Fibroblast of skin of right quadriceps (primary cell): ENCODE measurements at regions not wholly inside any gene's neighbourhood (a gene's known extent, or its start where the extent isn't known, plus 50 kb on each side); places are given as distances from the start of the nearest gene placed in this dataset.
A peak's percentile ranks its signal among the peaks of the same experiment; 100 is the strongest.
"Not testable (repeated sequence)": the region's sequence is repeated elsewhere in the genome, so short reads cannot be mapped to it uniquely, and the experiment has no call there.

Source experiments
- DNase-seq: peaks from one replicate; pipeline ENCODE4 v3.0.0-alpha.2; 2013

- DNase-seq, result no peak
These were observed 242.8 kb upstream of the RGS17 start for GRCh38 chr6:153373869-153374268.

DNA sequence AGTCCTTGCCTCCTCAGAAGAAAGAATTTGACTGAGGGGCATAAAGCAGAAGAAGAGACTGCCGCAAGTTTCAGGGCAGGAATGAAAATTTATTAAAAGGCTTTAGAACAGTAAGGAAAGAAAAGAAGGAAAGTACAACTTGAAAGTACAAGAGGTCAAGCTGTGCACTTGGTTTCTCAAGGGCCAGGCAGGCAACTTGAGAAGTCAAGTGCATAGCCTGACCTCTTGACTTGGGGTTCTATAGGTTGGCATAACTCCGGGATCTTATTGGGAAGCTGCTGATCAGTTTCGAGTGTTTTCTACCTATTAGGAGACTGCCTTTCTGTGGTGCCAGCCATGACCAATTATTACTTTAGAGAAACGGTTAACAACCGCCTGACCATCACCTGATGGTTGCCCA, 237.0 kb upstream of the RGS17 start:
- DNase-seq, result no peak

GRCh38 chr6:153367021-153367420, 235.9 kb upstream of the RGS17 start:
- DNase-seq, result no peak

GRCh38 chr6:153357391-153357790, 226.3 kb upstream of the RGS17 start:
- no peak for DNase-seq

DNA sequence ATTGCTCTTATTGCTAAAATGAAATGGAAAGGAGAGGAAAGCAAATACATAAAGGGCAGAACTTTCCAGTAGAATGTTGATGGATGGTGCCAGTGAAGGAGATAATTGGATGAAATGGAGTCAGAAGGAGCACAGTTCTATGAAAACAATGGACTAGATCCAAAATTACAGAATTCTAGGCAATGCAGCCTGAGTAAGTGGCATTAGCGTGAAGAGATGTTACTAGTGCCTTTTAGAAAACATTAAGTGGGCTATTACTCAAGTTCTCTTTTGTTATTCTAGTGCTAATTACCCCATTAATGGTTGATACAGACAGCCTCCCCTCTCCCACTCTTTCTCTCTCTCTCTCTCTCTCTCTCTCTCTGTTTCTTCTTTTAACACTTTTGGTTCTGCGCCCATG, 209.5 kb upstream of the RGS17 start:
- no peak for DNase-seq

DNA sequence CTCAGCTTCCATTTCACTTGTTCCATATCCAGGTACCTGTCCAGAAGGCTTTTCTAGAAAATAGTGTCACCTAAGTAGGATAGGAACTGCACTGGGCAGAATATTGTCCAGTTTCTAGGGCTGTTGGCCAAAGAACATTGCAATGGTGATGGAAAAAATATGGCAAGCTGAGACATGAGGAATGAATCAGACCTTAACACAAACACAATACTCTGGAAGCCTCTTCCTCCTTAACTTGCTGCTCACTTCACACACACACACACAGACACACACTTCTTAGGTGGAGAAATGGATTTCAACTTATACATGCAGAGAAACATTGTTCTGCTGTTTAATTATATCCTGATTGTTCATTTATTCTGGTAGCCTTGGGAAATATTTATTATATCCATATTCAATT, 203.0 kb upstream of the RGS17 start:
- DNase-seq, result no peak

DNA sequence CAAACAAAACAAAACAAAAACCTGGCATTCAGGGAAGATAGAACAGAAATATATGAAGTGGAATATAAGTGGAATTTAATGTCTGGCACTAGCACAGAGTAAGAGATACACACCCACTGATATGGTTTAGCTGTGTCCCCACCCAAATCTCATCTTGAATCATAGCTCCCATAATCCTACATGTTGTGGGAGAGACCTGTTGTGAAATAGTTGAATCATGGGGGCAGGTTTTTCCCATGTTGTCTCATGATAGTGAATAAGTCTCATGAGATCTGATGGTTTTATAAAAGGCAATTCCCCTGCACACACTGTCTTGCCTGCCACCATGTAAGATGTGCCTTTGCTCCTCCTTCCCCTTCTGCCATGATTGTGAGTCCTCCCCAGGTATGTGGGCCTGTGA, 200.1 kb upstream of the RGS17 start:
- not testable (repeated sequence) for DNase-seq

GRCh38 chr6:153328194-153328593, 197.1 kb upstream of the RGS17 start:
- DNase-seq, result no peak

- DNase-seq, result no peak
These were observed 194.6 kb upstream of the RGS17 start for GRCh38 chr6:153325661-153326060.

DNA sequence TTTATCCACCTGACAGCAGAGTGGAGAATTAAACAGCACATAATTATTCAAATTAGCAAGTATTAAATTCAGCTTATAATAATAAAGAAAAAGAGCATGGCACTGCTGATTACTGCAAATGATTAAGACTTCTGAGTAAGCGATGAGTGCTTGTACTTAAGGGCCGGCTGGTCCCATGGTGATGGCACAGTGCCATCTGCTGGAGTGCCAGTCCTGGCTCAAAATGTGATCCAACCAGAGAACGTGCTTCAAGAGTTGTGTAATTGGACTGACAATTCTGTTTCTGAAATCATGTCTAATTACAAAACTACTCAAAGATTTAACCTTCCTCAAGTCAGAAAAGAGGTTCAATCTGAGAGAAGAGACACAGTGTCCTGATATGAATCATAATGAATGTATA, 181.6 kb upstream of the RGS17 start:
- peak; percentile 45 for DNase-seq

GRCh38 chr6:153309651-153310050, 178.6 kb upstream of the RGS17 start:
- no peak for DNase-seq

DNA sequence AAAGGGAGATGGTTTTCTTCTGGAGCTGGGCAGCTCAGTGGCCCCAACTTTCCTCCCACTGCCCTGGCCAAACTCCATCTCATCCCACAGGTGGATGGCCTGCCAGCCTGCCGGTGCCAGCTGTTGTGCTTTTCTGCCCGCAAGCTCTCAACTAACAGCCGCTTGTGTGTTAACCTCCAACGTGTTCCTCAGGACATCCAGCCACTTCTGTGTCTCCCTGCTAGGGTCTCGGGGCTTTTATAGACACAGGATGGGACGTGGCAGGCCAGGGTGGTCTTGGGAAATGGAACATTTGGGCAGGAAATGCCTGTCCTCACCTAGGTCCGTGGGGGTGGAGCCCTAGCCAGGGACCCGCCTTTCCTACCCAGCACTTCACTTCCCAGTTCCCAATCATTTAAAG, 171.1 kb upstream of the RGS17 start:
- DNase-seq, result no peak

- no peak for DNase-seq
These were observed 170.5 kb upstream of the RGS17 start for GRCh38 chr6:153301602-153302001.

DNA sequence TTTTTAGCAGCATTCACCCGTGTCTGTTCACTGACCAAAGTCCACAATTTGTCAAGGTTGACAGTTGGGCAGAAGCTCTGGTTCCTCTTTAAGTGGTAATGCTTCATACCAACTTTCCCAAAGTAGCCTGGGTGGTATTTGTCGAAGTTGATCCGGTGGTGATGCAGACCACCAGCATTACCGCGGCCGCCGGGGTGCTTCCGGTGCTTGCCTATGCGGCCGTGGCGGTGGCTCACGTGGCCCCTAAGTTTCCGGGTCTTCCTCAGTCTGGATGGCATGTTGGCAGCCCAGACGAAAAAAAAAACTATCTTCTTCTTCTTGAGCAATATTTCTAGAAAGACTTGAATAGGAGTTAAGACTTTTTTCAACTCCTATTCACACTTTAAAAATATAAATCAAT, 151.4 kb upstream of the RGS17 start:
- not testable (repeated sequence) for DNase-seq

DNA sequence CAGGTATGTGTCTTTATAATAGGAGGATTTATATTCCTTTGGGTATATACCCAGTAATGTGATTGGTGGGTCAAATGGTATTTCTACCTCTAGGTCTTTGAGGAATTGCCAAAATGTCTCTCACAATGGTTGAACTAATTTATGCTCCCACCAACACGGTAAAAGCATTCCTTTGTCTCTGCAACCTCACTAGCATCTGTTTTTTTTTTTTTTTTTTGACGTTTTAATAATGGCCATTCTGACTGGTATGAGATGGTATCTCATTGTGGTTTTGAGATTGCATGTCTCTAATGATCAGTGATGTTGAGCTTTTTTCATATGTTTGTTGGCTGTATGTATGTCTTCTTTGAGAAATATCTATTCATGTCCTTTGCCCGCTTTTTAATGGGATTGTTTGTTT, 144.9 kb upstream of the RGS17 start:
- no peak for DNase-seq

- DNase-seq, result no peak
These were observed 141.3 kb upstream of the RGS17 start for GRCh38 chr6:153272201-153272980.

DNA sequence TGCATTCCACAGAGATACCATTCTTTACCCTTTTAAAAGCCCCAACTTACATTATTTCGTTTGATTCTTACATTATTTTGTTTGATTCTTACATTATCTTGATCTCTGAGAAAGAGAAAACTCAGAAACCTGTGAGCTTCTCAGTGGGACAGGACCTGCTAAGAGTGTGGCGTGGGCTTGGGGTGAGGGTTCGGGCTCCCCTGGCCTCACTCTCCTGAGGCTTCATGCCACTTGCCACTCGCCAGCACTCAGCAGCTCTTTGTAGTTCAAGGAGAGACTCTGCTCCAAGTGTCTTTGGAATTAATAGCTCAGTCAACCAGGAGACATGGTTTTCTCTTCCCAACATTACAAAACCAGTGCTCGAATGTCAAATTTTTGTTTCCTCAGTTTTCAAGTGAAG, 132.4 kb upstream of the RGS17 start:
- DNase-seq, result no peak

GRCh38 chr6:153251326-153251725, 120.2 kb upstream of the RGS17 start:
- DNase-seq, result no peak

GRCh38 chr6:153237670-153238069, 106.6 kb upstream of the RGS17 start:
- no peak for DNase-seq

- peak; percentile 28 for DNase-seq
These were observed 100.1 kb upstream of the RGS17 start for GRCh38 chr6:153231048-153231646.

GRCh38 chr6:153218184-153218792, 87.2 kb upstream of the RGS17 start:
- DNase-seq, result no peak

GRCh38 chr6:153216789-153217188, 85.7 kb upstream of the RGS17 start:
- DNase-seq, result no peak

- DNase-seq, result no peak
These were observed 84.2 kb upstream of the RGS17 start for GRCh38 chr6:153215242-153215641.

GRCh38 chr6:153214436-153214835, 83.4 kb upstream of the RGS17 start:
- peak; percentile 3 for DNase-seq
